Right renal cortex interstitium (tissue), 3 donors: ENCODE measurements at regions not wholly inside any gene's neighbourhood (a gene's known extent, or its start where the extent isn't known, plus 50 kb on each side); places are given as distances from the start of the nearest gene placed in this dataset.

Experiments used
- DNase-seq, 3 donors: peaks; one replicate each; pipeline ENCODE4 v3.0.0-alpha.2; 2013; ENCODE audit warnings: low read depth in 3 of 3, low spot score in 2 of 3

DNA sequence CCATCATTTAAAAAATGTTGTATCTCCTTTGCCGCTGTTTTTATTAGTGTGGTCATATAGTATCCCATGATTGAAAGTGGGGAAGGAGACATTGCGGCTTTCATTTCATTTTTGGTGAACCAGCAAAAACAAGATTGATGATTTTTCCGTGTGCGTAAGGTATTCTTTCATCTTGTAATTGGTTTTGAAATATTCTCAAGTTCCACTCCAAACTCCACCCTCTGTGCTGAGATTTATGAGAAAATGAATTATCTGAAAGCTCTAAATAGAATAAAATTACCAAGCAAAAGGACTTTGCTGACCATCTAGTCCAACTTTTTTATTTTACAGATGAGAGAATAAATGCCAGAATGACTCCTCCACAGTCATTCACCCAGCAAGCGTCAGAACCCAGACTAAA lies 103.1 kb upstream of the MPDZ start:
- DNase-seq = no peak

DNA sequence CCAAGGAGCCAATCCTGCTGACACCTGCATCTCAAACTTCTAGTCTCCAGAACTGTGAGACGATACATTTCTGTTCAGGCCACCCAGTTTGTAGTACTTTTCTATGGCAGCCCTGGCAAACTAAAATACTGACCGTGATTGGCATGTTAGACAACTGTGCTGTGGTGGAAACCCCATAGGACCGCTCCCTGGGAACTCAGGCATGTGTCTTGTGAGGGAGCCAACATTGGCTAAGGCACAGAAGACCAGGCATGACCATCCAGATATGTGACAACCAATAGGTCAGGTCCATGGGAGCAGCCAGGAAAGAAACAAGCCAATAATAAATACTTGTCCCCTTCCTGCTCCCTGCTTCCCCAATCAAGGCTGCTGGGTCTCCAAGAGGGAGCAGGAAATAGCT lies 101.4 kb upstream of the MPDZ start:
- no peak for DNase-seq

DNA sequence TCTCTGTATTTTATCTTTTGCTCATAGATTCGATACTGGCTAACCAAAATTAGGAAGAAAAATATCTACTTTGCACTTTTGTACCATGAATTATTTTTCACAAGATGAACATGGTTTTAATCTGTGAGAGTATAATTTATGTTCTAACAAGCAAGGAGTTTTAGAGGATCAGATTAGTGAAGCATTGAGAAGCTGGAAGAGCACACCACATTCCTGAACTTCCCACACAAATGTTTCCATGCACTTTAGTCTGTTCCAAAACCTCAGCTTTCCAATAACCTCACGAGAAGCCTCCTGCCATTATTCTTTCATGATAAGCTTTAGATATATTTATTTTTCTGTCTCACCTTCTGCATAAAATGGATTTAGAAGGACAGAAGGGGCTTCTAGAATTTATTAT lies 98.7 kb upstream of the MPDZ start:
- no peak for DNase-seq

DNA sequence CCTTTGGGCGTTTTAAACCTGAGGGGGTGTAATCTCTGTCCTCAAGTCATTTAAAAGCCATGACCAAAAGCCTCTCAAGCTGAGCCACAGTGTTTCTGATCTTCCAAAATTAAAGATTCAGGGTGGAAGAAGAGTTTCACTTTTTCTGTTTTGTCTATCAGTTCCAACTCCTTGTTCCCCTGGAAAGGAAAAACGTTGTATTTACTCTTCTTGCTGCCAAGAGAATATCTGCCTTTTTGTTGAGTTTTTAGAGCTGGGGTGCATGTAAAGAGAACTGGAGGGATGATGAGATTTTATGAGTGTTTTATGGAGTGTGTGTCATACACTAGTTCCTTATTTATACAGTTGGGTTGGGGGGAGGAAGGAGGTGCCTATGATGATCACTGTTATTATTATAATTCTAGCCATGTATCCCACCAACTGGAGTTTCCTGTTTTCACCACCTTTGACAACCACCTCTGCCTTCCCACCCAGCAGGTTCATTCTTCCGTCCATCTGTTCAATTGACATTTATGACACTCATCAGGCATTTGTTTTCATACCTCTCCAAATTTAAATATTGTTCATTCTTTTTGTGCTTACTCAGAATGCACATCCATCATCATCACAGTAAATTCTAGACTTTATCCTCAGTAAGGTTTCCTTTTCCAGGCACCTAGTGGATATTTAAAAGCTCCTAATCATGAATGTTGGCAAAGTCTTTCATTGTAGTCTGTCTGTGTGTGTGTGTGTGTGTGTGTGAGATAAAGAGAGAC lies 97.9 kb upstream of the MPDZ start:
- DNase-seq = no peak

DNA sequence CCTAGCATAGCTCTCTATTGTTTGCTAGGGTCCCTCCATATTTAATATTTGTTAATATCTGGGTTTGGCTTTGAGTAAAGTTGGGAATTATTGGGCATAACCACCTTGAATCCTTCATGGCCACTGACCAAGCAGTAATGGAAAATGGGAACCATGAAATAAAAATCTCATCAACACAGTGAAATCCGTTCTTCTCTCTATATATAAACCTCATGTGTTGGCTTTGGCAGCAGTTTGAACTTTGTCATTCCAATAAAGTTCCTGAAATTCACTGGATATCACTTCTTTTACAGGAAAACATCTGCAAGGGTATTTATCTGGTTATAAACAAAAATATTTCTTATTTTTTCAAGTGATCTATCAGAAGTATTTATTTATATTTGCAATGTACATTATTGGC lies 93.0 kb upstream of the MPDZ start:
- DNase-seq = no peak

DNA sequence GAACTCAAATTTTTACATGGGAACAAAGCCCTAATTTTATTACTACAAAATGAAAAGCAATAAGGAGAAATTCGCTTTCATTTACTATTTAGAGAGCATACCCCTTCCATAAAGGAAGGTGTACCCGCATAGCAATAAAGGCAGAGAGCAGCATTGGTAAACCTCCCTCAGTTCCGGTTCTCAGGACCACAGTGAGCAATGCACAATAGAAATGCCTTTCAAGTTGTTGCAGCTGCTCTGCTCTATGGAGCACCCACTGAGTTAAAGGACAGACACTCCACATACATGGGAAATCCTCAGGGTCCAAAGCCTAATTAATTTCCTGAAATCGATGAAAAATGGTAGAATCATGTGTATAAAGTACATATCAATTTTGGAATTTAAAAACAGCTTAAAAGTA lies 89.9 kb upstream of the MPDZ start:
- DNase-seq = no peak

DNA sequence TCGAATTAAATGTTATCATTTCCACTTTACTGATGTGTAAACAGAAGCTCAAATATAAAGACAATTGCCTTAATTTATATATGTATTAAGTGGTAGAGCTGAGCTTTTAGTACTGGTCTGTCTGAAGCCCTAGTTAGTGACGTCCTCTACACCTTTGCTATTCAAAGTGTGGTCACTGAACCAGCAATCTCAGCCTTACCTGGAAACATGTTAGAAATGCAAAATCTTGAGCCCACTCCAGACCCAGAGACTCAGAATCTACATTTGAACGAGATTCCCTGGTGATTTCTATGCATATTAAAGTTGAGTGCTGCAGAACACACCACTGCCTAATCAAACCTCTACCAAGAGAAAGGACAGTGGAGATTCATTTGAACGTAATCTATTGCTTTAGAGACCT lies 88.3 kb upstream of the MPDZ start:
- no peak for DNase-seq

DNA sequence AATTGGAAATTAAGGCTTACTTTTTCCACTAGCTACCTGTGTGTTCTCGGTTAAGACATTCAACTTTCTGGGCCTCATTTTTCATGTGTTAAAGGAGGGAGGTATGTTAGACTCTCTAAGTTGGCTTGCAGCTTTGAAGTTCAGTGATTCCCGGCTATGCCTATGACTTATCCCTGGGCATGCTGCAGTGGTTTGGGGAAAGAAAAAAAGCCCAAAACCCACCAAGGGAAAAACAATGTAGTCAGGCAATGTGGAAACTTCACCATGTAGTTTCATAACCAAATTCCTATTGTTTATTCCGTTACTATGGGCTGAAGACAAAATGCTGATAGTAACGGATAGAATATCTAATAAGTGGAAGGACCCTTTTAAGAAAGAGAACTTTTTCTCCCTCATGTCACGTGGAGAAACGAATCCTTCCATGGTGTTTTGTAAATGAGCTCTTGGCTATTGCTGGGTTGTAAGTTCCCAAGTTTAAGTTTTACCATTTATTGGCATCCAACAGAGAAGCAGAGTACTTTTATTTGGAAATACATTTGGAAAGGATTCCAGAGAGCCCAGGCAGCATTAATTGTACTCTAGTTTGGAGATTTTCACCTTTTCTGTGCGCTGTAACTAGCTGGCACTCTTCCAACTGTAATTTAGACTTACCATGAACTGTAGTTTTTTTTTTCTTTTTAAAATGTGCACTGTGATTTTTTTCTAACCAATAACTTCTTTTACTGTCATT lies 84.9 kb upstream of the MPDZ start:
- DNase-seq = no peak

DNA sequence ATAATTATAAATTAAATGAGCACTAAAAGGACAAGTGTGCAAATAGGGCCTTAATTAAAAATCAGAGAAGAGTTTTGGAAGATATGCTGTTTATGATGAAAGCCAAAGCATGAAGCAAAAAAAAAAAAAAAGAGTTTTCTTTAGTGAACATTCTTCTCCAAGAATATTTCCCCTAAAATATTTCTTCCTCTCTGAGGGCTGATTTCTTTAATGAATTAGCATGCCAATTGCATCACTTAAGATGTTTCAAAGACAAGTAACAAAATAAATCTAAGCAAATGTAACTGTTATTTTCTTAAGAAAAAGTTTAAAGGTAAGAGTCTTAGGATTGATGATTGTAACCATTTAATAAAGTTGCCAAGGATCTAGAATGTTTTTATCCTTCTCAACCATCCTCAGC lies 81.6 kb upstream of the MPDZ start:
- DNase-seq = no peak

DNA sequence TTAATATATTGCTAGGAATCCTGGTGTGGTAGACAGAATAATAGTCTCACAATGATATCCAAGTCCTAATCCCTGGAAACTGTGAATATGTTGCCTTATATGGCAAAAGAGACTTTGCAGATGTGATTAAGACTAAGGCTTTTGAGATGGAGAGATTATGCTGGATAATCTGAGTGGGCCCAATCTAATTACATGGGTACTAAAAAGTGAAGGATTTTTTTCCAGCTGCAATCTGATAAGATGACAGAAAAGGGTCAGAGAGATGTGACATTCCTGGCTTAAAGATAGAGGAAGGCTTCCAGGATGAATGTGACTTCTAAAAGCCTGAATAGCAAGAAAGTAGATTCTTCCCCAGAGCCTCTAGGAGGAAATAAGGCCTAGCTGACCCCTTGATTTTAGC lies 80.7 kb upstream of the MPDZ start:
- DNase-seq = no peak

DNA sequence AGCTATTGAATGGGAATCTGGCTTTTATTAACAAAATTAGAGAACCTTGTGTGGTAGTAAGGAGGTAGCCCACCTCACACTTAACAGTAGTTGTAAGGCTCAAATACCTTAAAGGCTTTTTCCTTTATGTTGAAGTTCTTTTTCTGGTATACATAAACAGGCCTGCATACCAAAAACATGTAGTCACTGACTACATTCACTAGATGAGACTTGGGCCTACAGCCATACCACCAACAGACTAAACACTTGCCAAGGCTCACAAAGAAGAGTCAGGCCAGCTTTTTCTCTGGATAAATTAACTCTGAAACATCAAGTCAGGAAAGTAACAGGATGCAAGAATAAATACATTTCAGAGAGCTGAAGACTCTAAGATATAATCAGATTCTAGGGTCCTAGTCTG lies 78.6 kb upstream of the MPDZ start:
- no peak for DNase-seq

DNA sequence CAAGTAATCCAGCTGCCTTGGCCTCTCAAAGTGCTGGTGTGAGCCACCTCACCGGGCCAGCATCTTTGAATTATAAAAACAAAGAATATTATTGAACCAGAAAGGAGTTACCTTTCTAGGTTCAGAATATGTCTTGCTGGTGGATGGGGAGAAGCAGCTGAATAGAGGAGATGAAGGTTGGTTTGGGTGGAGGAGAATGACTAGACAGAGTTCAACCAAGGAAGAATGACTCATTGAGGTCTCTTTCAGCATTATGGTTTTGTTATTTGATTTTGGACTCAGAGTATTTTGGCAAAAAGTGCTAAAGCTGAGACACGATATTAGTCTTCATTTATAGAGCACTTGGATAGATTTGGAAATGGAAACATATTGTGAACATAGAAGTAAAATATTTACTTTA lies 75.2 kb upstream of the MPDZ start:
- no peak for DNase-seq

DNA sequence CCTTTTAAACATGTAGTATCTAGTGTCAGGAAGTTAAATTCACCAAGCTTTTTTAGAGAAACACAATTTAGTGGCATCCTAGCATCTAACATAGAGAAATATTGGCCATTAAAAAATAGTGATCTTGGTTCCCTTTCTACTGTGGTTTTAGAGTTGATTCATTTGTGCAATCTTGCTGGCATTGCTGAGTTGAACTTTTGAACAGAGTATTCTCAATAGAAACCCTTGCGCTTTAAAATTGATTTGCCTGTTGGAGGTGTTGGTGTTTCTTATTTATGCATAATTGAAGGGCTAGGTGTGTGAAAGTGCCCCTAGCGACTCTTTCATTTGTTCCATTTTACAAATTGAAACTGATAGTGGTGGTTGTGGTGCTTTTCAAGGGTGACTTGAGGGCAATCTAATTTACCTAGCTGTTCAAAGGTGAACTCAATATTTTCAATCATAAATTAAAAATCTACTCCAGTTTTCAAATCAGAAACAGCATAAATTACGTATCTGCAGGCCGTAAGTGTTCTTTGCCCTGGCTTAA lies 73.0 kb upstream of the MPDZ start:
- no peak for DNase-seq

DNA sequence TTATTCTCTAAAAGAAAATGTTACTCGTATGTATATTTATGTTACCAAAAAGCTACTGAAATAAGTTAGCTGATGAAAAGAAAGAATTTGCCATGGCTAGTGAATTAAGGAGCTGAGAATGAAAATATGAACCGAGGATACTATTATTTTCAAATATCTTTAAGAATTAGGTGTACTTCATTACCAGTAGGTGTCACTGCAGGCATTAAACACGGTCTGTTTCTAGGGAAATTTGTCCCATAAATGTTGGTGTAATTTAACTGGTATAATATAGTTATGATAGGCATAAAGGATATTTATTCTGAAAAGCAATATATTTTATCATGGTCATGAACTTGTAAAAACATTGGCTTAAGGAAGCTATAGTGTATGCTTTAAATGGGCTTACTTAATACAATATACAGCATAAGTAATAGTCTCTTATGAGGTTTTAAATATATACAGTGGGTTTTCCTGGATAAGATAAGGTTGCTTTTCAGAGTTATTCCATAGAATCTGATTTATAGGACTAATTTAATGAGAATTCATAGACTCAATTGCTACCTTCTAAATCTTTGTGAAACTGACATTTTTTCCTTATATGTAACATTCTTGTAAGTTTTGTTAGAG lies 72.4 kb upstream of the MPDZ start:
- DNase-seq = no peak

DNA sequence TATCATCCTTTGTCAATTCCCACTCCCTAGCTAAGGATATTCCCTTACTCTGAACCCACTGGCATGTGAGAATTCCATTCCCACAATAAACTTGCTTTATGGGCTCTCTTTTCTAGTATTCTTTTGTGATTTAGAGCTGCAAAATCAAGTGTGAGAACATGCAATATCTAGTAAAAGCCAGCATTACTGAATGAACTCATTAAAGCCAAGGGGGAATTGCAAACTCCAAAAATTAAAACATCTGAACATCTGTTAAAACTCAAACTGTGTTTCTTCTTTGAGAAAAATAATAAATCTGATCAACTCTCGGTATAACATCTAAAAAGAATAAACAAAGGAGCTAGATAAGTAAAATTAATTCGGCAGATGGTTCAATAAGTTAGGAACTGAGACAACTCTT lies 53.1 kb upstream of the MPDZ start:
- DNase-seq = no peak

DNA sequence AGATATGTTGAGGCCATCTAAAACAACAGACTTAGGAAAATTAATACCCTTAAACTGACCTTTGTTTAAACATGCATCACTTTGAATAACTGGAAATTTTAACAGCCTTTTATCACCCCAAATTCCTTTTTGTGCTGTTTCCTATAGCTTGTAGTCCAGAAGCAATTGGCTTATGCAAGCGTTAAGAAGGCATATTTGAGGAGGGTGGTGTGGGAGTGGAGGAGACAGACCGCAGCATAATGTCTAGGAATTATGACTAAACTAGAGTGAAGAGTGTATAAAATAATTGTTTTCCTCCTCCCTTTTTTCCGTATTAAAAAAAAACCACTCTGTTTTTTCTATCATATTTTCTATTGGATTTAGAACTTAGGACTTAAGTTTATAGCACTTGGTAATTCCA lies 51.8 kb upstream of the MPDZ start:
- DNase-seq = no peak

DNA sequence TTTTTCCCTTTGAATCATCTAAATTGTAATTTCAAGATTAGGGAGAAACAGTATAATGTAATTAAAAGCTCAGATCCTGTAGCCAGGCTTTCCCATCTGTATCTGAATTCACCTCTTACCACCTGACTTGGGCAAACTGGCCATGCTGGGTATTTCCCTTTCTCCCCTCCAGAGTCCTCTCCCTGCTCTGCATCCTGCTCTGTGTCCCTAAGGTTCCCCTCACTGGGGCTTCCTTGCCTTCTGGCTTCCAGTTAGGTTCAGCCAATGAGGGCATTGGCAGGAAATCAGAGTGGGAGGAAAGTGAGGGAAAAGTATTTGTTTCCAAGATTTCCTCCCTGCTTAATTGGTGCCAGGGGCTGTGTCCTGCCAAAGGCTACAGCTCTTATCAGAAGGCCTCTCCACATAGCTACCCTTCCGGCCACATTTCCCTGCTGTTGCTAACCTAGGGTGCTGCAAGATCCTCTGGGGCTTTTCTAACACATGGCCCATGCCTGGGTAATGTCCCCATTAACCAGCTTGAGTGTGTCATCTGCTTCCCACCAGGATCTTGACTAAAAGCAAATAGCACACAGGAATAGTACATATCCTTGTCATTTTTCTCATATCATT lies 51.0 kb upstream of the MPDZ start:
- no peak for DNase-seq
